GM19397 (cell line): ENCODE measurements at regions not wholly inside any gene's neighbourhood (a gene's known extent, or its start where the extent isn't known, plus 50 kb on each side); places are given as distances from the start of the nearest gene placed in this dataset.
"Not testable (repeated sequence)": the region's sequence is repeated elsewhere in the genome, so short reads cannot be mapped to it uniquely, and the experiment has no call there.

ENCODE experiments used
- ATAC-seq: cut with Tn5 transposase; IDR thresholded peaks from one replicate; pipeline ENCODE4 v1.9.1; 2021; ENCODE audit warnings: mild to moderate bottlenecking, moderate library complexity; ENCODE audit not compliant: unreplicated experiment

GRCh38 chr4:164287173-164287572 is 466.8 kb upstream of the SMIM31 start:
- no peak for ATAC-seq

GRCh38 chr4:164288578-164288977 is 465.4 kb upstream of the SMIM31 start:
- ATAC-seq, result no peak

DNA sequence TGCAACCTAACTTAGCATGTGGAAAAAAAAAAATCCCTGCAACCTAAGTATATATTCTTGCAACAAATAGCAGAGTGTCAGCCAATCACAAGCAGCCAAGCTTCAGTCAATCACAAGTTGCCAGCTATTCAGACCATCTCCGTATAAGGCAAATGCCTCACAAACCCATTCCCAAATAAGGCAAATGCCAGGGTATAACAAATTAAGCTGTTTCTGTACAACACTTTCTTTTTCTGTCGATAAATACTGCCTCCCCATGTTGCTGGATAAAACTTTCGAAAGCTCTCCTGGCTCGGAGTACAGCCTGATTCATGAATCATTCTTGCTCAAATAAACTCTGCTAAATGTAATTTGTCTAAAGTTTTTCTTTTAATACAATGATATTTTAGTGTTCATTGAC is 460.7 kb upstream of the SMIM31 start:
- ATAC-seq, result no peak

DNA sequence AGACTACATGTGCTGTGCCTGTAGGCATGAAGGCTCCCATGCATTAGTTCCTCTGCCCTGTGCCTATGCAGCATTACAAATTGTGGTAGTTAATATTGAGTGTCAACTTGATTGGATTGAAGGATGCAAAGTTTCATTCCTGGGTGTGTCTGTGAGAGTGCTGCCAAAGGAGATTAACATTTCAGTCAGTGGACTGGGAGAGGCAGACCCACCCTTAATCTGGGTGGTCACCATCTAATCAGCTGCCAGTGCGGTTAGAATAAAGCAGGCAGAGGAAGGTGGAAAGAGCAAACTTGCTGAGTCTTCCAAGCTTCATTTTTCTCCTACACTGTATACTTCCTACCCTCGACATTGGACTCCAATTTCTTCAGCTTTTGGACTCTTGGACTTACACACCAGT is 460.2 kb upstream of the SMIM31 start:
- ATAC-seq, result no peak

GRCh38 chr4:164301430-164301829 is 452.5 kb upstream of the SMIM31 start:
- ATAC-seq, result no peak

- ATAC-seq, result peak; percentile 57
These were observed 449.8 kb upstream of the SMIM31 start for GRCh38 chr4:164304101-164304639.

DNA sequence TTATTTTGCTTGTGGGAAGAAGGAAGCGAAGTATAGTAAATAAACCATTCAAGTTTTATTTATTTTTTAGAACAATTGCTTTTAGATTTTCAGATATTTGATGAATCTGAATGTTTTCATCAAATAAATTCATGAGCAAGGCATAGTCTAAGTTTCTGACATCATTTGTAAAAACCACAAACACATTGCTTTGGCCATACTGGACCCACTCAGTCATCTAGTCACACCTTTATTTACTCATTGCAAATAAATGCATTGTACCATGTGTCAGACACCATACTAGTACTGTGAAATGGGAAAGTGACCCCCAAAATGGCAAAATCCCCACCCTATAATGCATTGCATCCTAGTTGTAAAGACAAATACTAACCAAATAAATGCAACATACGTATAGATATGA is 449.1 kb upstream of the SMIM31 start:
- no peak for ATAC-seq

DNA sequence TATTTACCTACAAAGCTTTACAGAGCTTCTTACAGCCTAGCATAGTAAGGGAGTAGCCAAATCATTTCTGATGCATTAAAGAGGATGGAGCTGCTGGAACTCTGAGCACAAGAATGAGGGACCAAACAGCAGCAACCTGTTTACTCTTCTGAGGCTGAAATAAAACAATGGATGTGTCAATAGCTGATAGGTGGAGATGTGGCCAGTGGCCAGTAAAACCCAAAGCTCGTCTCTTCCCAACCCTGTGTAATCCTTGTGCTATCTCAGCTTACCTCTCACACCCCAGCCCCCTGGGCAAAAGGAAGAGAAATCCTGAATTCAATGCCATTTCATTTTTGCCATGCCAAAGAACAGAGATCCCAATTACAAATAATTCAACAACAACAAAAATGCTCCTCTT is 446.7 kb upstream of the SMIM31 start:
- no peak for ATAC-seq

DNA sequence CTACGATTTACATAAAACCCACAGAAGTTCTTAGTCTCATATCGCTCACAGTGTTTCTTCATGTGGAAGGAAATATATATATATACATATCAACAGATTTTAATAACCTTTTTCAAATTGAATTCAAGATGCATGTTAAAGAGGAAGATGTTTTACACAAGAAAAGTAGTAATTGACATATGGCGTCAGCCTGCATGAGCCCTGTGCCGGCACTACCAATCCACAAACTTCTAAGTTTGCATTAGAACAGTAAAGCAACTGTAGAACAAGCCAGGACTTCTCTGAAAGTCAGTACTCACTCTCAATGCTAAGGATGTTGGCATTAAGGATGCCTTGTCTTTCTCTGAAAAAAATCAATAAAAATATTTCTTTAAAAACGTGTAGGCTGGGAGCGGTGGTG is 441.3 kb upstream of the SMIM31 start:
- ATAC-seq, result no peak

- no peak for ATAC-seq
These were observed 440.1 kb upstream of the SMIM31 start for GRCh38 chr4:164313853-164314252.

GRCh38 chr4:164318350-164318749 is 435.6 kb upstream of the SMIM31 start:
- no peak for ATAC-seq

GRCh38 chr4:164319688-164320087 is 434.2 kb upstream of the SMIM31 start:
- ATAC-seq, result no peak

- no peak for ATAC-seq
These were observed 433.1 kb upstream of the SMIM31 start for GRCh38 chr4:164320847-164321246.

- no peak for ATAC-seq
These were observed 427.9 kb upstream of the SMIM31 start for GRCh38 chr4:164326056-164326455.

DNA sequence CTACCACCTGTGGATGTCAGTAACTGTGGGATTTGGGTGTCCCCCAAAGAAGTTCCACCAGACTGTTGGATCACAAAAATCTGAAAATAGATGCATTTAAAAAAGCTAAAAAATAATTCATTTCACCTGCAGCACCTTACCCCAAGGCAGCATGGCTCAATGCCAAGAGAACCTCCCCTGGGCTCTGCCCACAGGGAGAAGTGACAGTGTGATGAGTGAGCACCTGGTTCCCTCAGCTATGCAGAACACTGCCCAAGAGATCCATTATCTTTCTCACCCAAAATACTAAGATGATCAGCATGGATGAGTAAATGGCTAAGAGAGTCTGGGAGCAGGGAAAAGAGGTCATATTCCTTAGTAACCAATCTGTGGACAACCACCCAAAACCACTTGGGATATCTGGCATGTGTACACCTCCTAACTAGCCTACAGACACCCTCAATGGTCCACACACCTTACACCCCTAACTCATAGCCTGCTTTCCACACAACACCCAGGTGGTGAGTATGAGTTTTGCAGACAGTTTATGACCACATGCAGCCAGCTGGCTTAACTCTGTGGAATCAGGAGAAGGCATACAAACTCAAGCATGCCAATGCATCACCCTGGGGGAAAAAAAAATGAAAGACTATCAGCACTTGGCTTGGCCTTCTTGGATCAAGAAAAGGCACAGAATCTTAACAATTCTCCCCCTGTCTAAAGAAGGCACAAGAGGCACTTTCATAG is 416.5 kb upstream of the SMIM31 start:
- ATAC-seq, result no peak

DNA sequence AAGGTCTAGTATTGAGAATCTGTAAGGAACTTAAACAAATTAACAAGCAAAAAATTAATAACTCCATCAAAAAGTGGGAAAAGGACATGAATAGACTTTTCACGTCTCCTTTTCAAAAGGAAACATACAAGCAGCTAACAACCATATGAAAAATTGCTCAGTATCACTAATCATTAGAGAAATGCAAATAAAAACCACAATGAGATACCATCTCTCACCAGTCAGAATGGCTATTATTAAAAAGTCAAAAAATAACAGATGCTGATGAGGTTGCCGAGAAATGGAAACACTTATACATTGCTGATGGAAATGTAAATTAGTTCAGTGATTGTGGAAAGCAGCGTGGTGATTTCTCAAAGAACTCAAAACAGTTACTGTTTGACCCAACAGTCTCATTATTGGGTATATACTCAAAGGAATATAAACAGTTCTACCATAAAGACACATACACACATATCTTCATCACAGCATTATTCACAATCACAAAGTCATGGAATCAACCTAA is 410.4 kb upstream of the SMIM31 start:
- no peak for ATAC-seq

DNA sequence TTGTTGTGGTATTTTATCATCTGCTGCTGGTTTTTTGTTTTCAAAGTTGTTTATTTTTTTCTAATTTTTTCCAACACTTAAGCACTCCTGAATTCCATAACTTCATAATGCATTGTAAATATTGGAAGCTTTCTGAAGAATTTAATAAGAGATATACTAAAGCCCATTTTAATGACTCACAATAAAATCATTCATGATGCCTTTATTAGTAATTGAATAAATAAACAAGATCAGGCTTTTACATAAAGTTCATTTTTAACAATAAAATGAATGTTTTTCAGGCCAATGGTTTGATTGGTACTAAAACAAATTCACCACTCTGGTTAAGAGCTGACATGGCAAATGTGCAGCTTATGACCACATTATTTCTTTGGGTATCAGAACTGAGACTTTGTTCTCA is 408.2 kb upstream of the SMIM31 start:
- ATAC-seq, result no peak

GRCh38 chr4:164350061-164350460 is 403.9 kb upstream of the SMIM31 start:
- no peak for ATAC-seq

- not testable (repeated sequence) for ATAC-seq
These were observed 403.2 kb upstream of the SMIM31 start for GRCh38 chr4:164350716-164351115.

DNA sequence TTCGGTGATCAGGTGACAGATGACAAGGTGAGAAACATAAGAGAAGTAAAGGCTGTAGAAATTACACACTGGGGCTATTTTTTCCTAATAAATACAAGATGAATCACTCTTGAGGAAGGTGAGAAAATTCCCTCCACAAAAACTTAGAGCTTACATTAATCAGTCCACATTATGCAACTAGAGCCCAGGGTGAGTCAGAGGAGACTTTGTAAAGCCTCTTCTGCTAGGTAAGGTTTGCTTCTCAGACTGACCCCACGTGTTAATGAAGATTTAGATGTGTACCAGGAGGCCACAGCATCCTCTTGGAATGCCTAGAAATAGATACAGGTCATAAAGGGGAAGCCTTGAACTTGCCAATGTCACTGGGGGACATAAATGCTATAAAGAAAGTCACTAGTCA is 396.0 kb upstream of the SMIM31 start:
- no peak for ATAC-seq

DNA sequence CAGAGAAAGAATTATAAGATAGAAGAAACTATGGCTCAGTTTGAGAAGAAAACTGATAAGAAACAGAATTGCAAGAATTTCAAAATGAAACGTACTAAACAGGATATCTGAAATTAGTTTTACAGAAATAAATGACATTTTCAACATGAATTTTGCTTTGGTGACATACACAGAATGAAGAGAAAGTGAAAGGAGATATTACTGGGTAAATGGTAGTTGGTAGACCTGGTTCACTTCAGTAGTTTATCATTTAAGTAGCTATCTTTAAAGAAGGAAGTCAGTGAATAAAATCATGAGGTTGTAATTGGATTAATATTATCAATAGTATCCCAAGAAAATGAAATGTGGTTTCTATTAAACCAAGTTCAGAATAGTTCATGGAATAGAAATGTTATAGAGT is 395.5 kb upstream of the SMIM31 start:
- no peak for ATAC-seq

GRCh38 chr4:164359881-164360280 is 394.1 kb upstream of the SMIM31 start:
- ATAC-seq, result no peak

DNA sequence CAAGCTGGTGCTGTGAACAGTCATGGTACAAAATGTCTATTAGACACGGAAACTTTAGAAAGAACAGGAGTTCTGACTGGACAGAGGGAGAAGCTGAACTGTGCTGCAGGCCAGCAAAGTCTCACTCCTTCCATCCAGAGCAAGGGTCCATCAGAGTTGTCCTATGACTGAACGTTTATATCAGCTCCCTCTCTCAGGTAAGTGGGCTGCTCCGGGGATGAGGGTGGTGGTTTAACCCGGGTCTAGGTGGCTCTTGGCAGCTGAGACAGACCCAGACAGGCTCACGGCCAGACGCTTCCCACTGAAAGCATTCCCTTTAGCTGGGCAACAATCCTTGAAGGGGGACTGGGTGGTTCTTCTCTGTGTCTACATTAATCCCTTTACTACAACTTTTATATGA is 385.0 kb upstream of the SMIM31 start:
- no peak for ATAC-seq
